ENCODE measurements at regions not wholly inside any gene's neighbourhood (a gene's known extent, or its start where the extent isn't known, plus 50 kb on each side); places are given as distances from the start of the nearest gene placed in this dataset.

DNA sequence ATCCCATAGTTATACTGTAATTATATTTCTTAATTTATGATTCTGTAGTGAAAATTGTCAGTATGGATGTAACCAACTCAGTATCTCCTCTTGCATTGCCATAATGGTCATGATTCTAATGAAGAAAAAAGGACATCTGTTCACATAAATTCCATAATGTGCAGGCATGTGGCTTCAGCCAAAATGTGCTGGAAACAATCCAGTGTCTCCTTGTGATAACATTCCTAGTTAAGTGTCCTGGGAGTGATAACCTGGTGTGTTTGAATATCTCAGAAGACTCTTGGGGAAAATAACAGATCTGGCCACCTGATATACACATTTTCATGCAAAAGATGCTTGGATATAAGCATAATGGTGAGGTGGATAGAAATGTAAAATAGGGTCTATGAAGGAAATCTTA is 2309.8 kb downstream of the PCDH7 start:
- Histone ChIP-seq H3K27me3 (ENCODE audit: insufficient read depth, low read length) (no peaks in the 10 kb centered on the region), H2BK5ac (ENCODE audit: insufficient read length, low read length) (no peak overlapping the region), H3K56ac (ENCODE audit: insufficient read length, low read depth, low read length) (no peak overlapping the region), H3K23ac (ENCODE audit: insufficient read length, low read depth, low read length) (no peak overlapping the region), H4K5ac (ENCODE audit: insufficient read length, low read depth, low read length) (no peak overlapping the region), H3K4me2 (ENCODE audit: insufficient read depth, insufficient read length, low read length) (no peak overlapping the region), H4K91ac (ENCODE audit: insufficient read length, low read depth, low read length) (no peak overlapping the region), H3K79me1 (ENCODE audit: insufficient read depth, low read depth, low read length, poor library complexity, severe bottlenecking) (no peaks in the 10 kb centered on the region), H2BK20ac (ENCODE audit: low read depth, low read length, poor library complexity, severe bottlenecking) (no peak overlapping the region), H2AFZ (ENCODE audit: low read length) (no peak overlapping the region), H3K9me3 (ENCODE audit: control insufficient read depth, low read depth, low read length) (no peaks in the 10 kb centered on the region), H3K79me2 (ENCODE audit: insufficient read depth, low read length) (no peaks in the 10 kb centered on the region), H3K18ac (ENCODE audit: insufficient read length, low read depth, low read length) (no peak overlapping the region), H3K27ac (ENCODE audit: insufficient read length, low read depth, low read length) (no peak overlapping the region), H3K14ac (ENCODE audit: insufficient read depth, low read length) (no peak overlapping the region), H4K20me1 (ENCODE audit: control insufficient read depth, insufficient read depth, insufficient read length) (no peaks in the 10 kb centered on the region), H2BK12ac (ENCODE audit: insufficient read length, low read depth, low read length) (no peak overlapping the region), H3T11ph (ENCODE audit: low read length) (no peak overlapping the region), H4K8ac (replicated peaks; ENCODE audit: insufficient read length, low read depth, low read length) (no peak overlapping the region), H2AK5ac (ENCODE audit: insufficient read length, low read length) (no peak overlapping the region), H3K23me2 (ENCODE audit: insufficient read length, low read depth, low read length, poor library complexity, severe bottlenecking) (no peaks in the 10 kb centered on the region), H2BK120ac (ENCODE audit: low read depth, low read length, poor library complexity, severe bottlenecking) (no peak overlapping the region), H3K4me1 (ENCODE audit: insufficient read depth, low read length) (no peaks in the 10 kb centered on the region), H3K4ac (ENCODE audit: low read depth, low read length) (no peak overlapping the region), H3K9ac (ENCODE audit: extremely low read depth, insufficient read length, low read length) (no peak overlapping the region), H2BK15ac (ENCODE audit: low read depth, low read length) (no peak overlapping the region)
- Mint-ChIP-seq H3K4me3 (no peak overlapping the region), H3K9me3 (no peaks in the 10 kb centered on the region), H3K4me1 (peaks cover 3 to 4% of the 10 kb centered on the region in 2 experiments; a peak in 3 of 4 replicates), H3K27ac (no peak overlapping the region), H3K36me3 (ENCODE audit: insufficient read depth in 1 of 3, low read depth in 3 of 3) (no peaks in the 10 kb centered on the region), H3K27me3 (ENCODE audit: low read depth) (no peaks in the 10 kb centered on the region)
- TF ChIP-seq, protein P1, sequence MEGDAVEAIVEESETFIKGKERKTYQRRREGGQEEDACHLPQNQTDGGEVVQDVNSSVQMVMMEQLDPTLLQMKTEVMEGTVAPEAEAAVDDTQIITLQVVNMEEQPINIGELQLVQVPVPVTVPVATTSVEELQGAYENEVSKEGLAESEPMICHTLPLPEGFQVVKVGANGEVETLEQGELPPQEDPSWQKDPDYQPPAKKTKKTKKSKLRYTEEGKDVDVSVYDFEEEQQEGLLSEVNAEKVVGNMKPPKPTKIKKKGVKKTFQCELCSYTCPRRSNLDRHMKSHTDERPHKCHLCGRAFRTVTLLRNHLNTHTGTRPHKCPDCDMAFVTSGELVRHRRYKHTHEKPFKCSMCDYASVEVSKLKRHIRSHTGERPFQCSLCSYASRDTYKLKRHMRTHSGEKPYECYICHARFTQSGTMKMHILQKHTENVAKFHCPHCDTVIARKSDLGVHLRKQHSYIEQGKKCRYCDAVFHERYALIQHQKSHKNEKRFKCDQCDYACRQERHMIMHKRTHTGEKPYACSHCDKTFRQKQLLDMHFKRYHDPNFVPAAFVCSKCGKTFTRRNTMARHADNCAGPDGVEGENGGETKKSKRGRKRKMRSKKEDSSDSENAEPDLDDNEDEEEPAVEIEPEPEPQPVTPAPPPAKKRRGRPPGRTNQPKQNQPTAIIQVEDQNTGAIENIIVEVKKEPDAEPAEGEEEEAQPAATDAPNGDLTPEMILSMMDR (conservative IDR thresholded peaks at IDR 0.05): no peak
- DNase-seq: no peak

Measured in H9 (cell line).